ENCODE measurements at regions not wholly inside any gene's neighbourhood (a gene's known extent, or its start where the extent isn't known, plus 50 kb on each side); places are given as distances from the start of the nearest gene placed in this dataset.

DNA sequence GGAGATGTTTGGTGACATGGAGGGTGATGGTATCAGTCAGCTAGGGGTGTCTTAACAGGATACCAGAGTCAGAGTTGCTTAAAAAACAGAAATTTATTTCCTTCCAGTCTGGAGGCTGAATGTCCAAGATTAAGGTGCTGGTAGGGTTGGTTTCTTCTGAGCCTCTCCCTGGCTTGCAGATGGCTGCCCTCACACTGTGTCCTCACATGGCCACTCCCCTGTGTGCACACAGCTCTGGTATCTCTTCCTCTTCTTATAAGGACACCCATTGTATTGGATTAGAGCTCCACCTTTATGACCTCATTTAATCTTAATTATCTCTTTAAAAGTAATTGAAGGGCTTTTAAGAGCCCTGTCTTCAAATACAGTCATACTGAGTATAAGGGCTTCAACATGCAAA, 431.8 kb upstream of the MMS22L start:
- intact Hi-C loops (cut with DNase I), result no loop called here
- Histone ChIP-seq H3K4me3 (no peak overlapping the region), H3K27ac (no peak overlapping the region), H3K9me3 (replicated peaks in 1 of 3) (no peaks in the 10 kb centered on the region), H3K36me3 (replicated peaks in 1 of 2) (no peaks in the 10 kb centered on the region), H3K4me1 (replicated peaks in 1 of 2) (no peaks in the 10 kb centered on the region), H3K27me3 (no peaks in the 10 kb centered on the region)
- TF ChIP-seq POLR2A (IDR thresholded peaks at IDR 0.05), result no peak
- TF ChIP-seq, protein P1, sequence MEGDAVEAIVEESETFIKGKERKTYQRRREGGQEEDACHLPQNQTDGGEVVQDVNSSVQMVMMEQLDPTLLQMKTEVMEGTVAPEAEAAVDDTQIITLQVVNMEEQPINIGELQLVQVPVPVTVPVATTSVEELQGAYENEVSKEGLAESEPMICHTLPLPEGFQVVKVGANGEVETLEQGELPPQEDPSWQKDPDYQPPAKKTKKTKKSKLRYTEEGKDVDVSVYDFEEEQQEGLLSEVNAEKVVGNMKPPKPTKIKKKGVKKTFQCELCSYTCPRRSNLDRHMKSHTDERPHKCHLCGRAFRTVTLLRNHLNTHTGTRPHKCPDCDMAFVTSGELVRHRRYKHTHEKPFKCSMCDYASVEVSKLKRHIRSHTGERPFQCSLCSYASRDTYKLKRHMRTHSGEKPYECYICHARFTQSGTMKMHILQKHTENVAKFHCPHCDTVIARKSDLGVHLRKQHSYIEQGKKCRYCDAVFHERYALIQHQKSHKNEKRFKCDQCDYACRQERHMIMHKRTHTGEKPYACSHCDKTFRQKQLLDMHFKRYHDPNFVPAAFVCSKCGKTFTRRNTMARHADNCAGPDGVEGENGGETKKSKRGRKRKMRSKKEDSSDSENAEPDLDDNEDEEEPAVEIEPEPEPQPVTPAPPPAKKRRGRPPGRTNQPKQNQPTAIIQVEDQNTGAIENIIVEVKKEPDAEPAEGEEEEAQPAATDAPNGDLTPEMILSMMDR (IDR thresholded peaks at IDR 0.05), result no peak
- no peak for DNase-seq

- no peak for DNase-seq
- Histone ChIP-seq H3K36me3 (replicated peaks in 1 of 2) (no peaks in the 10 kb centered on the region), H3K27ac (no peak overlapping the region), H3K4me3 (no peak overlapping the region), H3K9me3 (replicated peaks in 1 of 3) (no peaks in the 10 kb centered on the region), H3K27me3 (no peaks in the 10 kb centered on the region), H3K4me1 (replicated peaks in 1 of 2) (no peaks in the 10 kb centered on the region)
- intact Hi-C loops (cut with DNase I), result no loop called here
- 49 to 88% (median 71%) methylated on average over 3 of the region's 3 CpGs for WGBS, 4 donors
- TF ChIP-seq POLR2A (IDR thresholded peaks at IDR 0.05), result no peak
- TF ChIP-seq, protein P1 (IDR thresholded peaks at IDR 0.05), result no peak
These were observed 434.1 kb upstream of the MMS22L start for GRCh38 chr6:97717086-97717485.

DNA sequence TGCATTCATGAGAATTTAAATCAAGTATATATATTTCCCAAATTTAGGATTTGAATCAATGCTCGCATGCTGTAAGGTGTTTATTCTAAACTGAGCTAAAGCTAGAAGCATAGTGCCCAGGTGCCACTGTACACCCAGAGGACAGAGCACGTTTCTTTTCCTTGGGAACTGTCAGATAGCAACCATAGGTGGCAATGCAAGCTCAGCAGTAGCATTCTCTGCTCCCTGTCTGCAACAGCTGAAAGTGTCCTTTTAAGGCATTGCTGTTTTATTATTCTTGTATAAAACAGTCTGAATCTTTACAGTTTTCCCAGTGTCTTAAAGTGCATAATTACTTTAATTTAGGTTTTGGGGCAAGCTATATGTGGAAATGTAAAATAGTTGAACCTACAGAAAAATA, 443.4 kb upstream of the MMS22L start:
- WGBS, 4 donors, result 37 to 50% (median 44%) methylated on average over 2 of the region's 2 CpGs
- H3K36me3 ChIP-seq (replicated peaks in 1 of 2), result no peaks in the 10 kb centered on the region

GRCh38 chr6:97732045-97732444, 449.0 kb upstream of the MMS22L start:
- Histone ChIP-seq H3K36me3 (replicated peaks in 1 of 2) (no peaks in the 10 kb centered on the region), H3K27me3 (no peaks in the 10 kb centered on the region), H3K27ac (no peak overlapping the region), H3K4me3 (no peak overlapping the region), H3K4me1 (replicated peaks in 1 of 2) (no peaks in the 10 kb centered on the region), H3K9me3 (replicated peaks in 1 of 3) (no peaks in the 10 kb centered on the region)
- no peak for TF ChIP-seq POLR2A (IDR thresholded peaks at IDR 0.05)
- TF ChIP-seq, protein P1 (IDR thresholded peaks at IDR 0.05), result no peak
- intact Hi-C loops (cut with DNase I), result no loop called here
- 66 to 75% (median 70%) methylated on average over 3 of the region's 3 CpGs for WGBS, 4 donors
- no peak for DNase-seq

More for the DNA sequence above, 443.4 kb upstream of the MMS22L start:
- H3K9me3 ChIP-seq (replicated peaks in 1 of 3), result no peaks in the 10 kb centered on the region
- no peak for DNase-seq
- H3K4me1 ChIP-seq (replicated peaks in 1 of 2), result no peaks in the 10 kb centered on the region
- intact Hi-C loops (cut with DNase I), result no loop called here
- H3K27ac ChIP-seq, result no peak overlapping the region
- TF ChIP-seq POLR2A (IDR thresholded peaks at IDR 0.05), result no peak
- TF ChIP-seq, protein P1 (IDR thresholded peaks at IDR 0.05), result no peak
- no peaks in the 10 kb centered on the region for H3K27me3 ChIP-seq
- H3K4me3 ChIP-seq, result no peak overlapping the region
